Tibial nerve (tissue), 3 donors: ENCODE measurements at regions not wholly inside any gene's neighbourhood (a gene's known extent, or its start where the extent isn't known, plus 50 kb on each side); places are given as distances from the start of the nearest gene placed in this dataset.

Experiments used
- CTCF ChIP-seq, 5 experiments: fragments of 200-600 bp in 3 of 5; fragments of 450-650 bp in 2 of 5; sonication (generic) in 3 of 5; IDR thresholded peaks; one replicate each; pipeline ENCODE4 v1.5.1; 2016 to 2019; ENCODE audit warnings: antibody characterized with exemption in 5 of 5, mild to moderate bottlenecking in 3 of 5, moderate library complexity in 2 of 5
- POLR2A ChIP-seq, 2 donors: fragments of 450-650 bp; IDR thresholded peaks; one replicate each; pipeline ENCODE4 v1.6.1; 2017; ENCODE audit warnings: antibody characterized with exemption in 2 of 2, mild to moderate bottlenecking in 2 of 2, moderate library complexity in 2 of 2

GRCh38 chr18:78255013-78255412 is 724.6 kb upstream of the SALL3 start:
- TF ChIP-seq CTCF (IDR thresholded peaks at IDR 0.05) (no peak), POLR2A (IDR thresholded peaks at IDR 0.05) (no peak)
